PC-3 (cell line): ENCODE measurements at regions not wholly inside any gene's neighbourhood (a gene's known extent, or its start where the extent isn't known, plus 50 kb on each side); places are given as distances from the start of the nearest gene placed in this dataset.

ENCODE experiments used
- CTCF ChIP-seq: fragments of 300-600 bp; sonication (generic); conservative IDR thresholded peaks from 2 replicates; pipeline ENCODE4 v1.5.1; 2017; ENCODE audit warnings: antibody characterized with exemption, low read depth, mild to moderate bottlenecking, low read length
- EZH2 ChIP-seq: fragments of 300-600 bp; sonication (generic); IDR thresholded peaks from one replicate; pipeline ENCODE4 v1.6.1; 2017; ENCODE audit warnings: antibody characterized with exemption, mild to moderate bottlenecking, low read length; ENCODE audit not compliant: unreplicated experiment
- EZH2phosphoT487 ChIP-seq: fragments of 300-600 bp; sonication (generic); IDR thresholded peaks from 2 replicates; pipeline ENCODE4 v1.6.1; 2018; ENCODE audit warnings: mild to moderate bottlenecking, antibody characterized with exemption, low read length, borderline replicate concordance

GRCh38 chr2:11044201-11044600, 111.1 kb upstream of the SLC66A3 start:
- TF ChIP-seq CTCF (no peak), EZH2phosphoT487 (no peak), EZH2 (no peak)
